Osteocyte (in vitro differentiated cells): ENCODE measurements at regions not wholly inside any gene's neighbourhood (a gene's known extent, or its start where the extent isn't known, plus 50 kb on each side); places are given as distances from the start of the nearest gene placed in this dataset.
"Not testable (repeated sequence)": the region's sequence is repeated elsewhere in the genome, so short reads cannot be mapped to it uniquely, and the experiment has no call there.

Experiments
- DNase-seq: peaks from one replicate; pipeline ENCODE4 v3.0.0; 2021; ENCODE audit warnings: mixed read lengths; ENCODE audit not compliant: unreplicated experiment; ENCODE audit errors: extremely low spot score
- H3K27ac Mint-ChIP-seq: one replicate; pipeline ENCODE4 v1.8.0; 2021; ENCODE audit warnings: mild to moderate bottlenecking, mixed read lengths; ENCODE audit not compliant: unreplicated experiment
- H3K27me3 Mint-ChIP-seq: one replicate; pipeline ENCODE4 v1.8.0; 2021; ENCODE audit warnings: mixed read lengths; ENCODE audit not compliant: unreplicated experiment
- H3K36me3 Mint-ChIP-seq: one replicate; pipeline ENCODE4 v1.8.0; 2021; ENCODE audit warnings: mixed read lengths; ENCODE audit not compliant: unreplicated experiment
- H3K4me1 Mint-ChIP-seq: one replicate; pipeline ENCODE4 v1.8.0; 2021; ENCODE audit warnings: mixed read lengths; ENCODE audit not compliant: unreplicated experiment
- H3K4me3 Mint-ChIP-seq: one replicate; pipeline ENCODE4 v1.8.0; 2021; ENCODE audit warnings: mild to moderate bottlenecking, moderate library complexity, mixed read lengths; ENCODE audit not compliant: unreplicated experiment
- H3K9me3 Mint-ChIP-seq: one replicate; pipeline ENCODE4 v1.8.0; 2021; ENCODE audit warnings: mixed read lengths; ENCODE audit not compliant: unreplicated experiment
- CTCF ChIP-seq: fragments of 200-600 bp; sonication (generic); IDR thresholded peaks from 2 replicates; pipeline ENCODE4 v1.5.0; 2021; ENCODE audit warnings: antibody characterized with exemption, mild to moderate bottlenecking, moderate library complexity

GRCh38 chrX:126489116-126489695 lies 63.4 kb downstream of the DCAF12L1 start:
- Mint-ChIP-seq H3K36me3 (no peaks in the 10 kb centered on the region), H3K4me3 (no peak overlapping the region), H3K27ac (no peak overlapping the region), H3K9me3 (peaks cover 21% of the 10 kb centered on the region), H3K4me1 (no peaks in the 10 kb centered on the region), H3K27me3 (no peaks in the 10 kb centered on the region)
- TF ChIP-seq CTCF = no peak
- DNase-seq = no peak

- Mint-ChIP-seq H3K27me3 (no peaks in the 10 kb centered on the region), H3K27ac (no peak overlapping the region), H3K4me1 (no peaks in the 10 kb centered on the region), H3K36me3 (no peaks in the 10 kb centered on the region), H3K9me3 (peaks cover 37% of the 10 kb centered on the region), H3K4me3 (no peak overlapping the region)
- no peak for TF ChIP-seq CTCF
- no peak for DNase-seq
These were observed 67.2 kb downstream of the DCAF12L1 start for GRCh38 chrX:126485409-126485808.

GRCh38 chrX:126481916-126482315 lies 70.7 kb downstream of the DCAF12L1 start:
- no peak for TF ChIP-seq CTCF
- Mint-ChIP-seq H3K36me3 (no peaks in the 10 kb centered on the region), H3K27me3 (no peaks in the 10 kb centered on the region), H3K4me1 (no peaks in the 10 kb centered on the region), H3K9me3 (peaks cover 59% of the 10 kb centered on the region), H3K27ac (no peak overlapping the region), H3K4me3 (no peak overlapping the region)
- no peak for DNase-seq

- H3K27me3 Mint-ChIP-seq, H3K4me3 Mint-ChIP-seq, DNase-seq, H3K4me1 Mint-ChIP-seq, H3K36me3 Mint-ChIP-seq, H3K27ac Mint-ChIP-seq: not testable (repeated sequence)
- H3K9me3 Mint-ChIP-seq = peaks cover 32% of the 10 kb centered on the region
These were observed 92.5 kb downstream of the DCAF12L1 start for GRCh38 chrX:126459896-126460826.

- H3K9me3 Mint-ChIP-seq = peaks cover 39% of the 10 kb centered on the region
- H3K27me3 Mint-ChIP-seq = no peaks in the 10 kb centered on the region
- H3K4me1 Mint-ChIP-seq = no peaks in the 10 kb centered on the region
- H3K27ac Mint-ChIP-seq = no peak overlapping the region
- DNase-seq = no peak
- TF ChIP-seq CTCF = no peak
- H3K36me3 Mint-ChIP-seq = no peaks in the 10 kb centered on the region
- H3K4me3 Mint-ChIP-seq = no peak overlapping the region
These were observed 96.5 kb downstream of the DCAF12L1 start for GRCh38 chrX:126456136-126456535.
